GM12878 (cell line): ENCODE measurements at regions not wholly inside any gene's neighbourhood (a gene's known extent, or its start where the extent isn't known, plus 50 kb on each side); places are given as distances from the start of the nearest gene placed in this dataset.

Source experiments
- BRCA1 ChIP-seq: IDR thresholded peaks from 2 replicates; pipeline ENCODE4 v1.6.1; 2011; ENCODE audit warnings: low read depth, low read length, improper control_type of control experiment
- CEBPB ChIP-seq, 2 experiments: fragments of 150-350 bp in 1 of 2; IDR thresholded peaks; 2 replicates each; pipeline ENCODE4 v1.6.1; 2012 to 2014; ENCODE audit warnings: low read depth in 2 of 2, low read length in 2 of 2, borderline replicate concordance in 1 of 2, inconsistent platforms in 1 of 2
- CHD4 ChIP-seq: fragments of 200-600 bp; sonication (generic); IDR thresholded peaks from 2 replicates; pipeline ENCODE4 v1.6.1; 2016; ENCODE audit warnings: mild to moderate bottlenecking
- GABPA ChIP-seq: IDR thresholded peaks from 2 replicates; pipeline ENCODE4 v1.6.1; 2014; ENCODE audit warnings: antibody characterized with exemption, low read depth, mild to moderate bottlenecking, inconsistent platforms
- MTA2 ChIP-seq: fragments of 450-650 bp; IDR thresholded peaks from 2 replicates; pipeline ENCODE4 v1.6.1; 2016; ENCODE audit warnings: low read depth, mild to moderate bottlenecking, moderate library complexity
- NR2C2 ChIP-seq: IDR thresholded peaks from 2 replicates; pipeline ENCODE4 v1.6.1; 2011; ENCODE audit warnings: borderline replicate concordance, low read depth; ENCODE audit not compliant: control insufficient read depth, insufficient read length
- POLR2A ChIP-seq: IDR thresholded peaks from 2 replicates; pipeline ENCODE4 v1.6.1; 2011; ENCODE audit warnings: low read depth, mild to moderate bottlenecking, low read length
- SMC3 ChIP-seq: IDR thresholded peaks from 2 replicates; pipeline ENCODE4 v1.6.1; 2011; ENCODE audit warnings: low read length, improper control_type of control experiment, borderline replicate concordance
- ZNF274 ChIP-seq: IDR thresholded peaks from one replicate; pipeline ENCODE4 v1.8.0; 2011; ENCODE audit not compliant: insufficient read length, insufficient read depth
- TF ChIP-seq, protein P1 (sequence below): IDR thresholded peaks from 2 replicates; pipeline ENCODE4 v1.6.1; 2012; ENCODE audit warnings: low read depth, low read length, improper control_type of control experiment
- TF ChIP-seq, protein P2 (sequence below): IDR thresholded peaks from 2 replicates; pipeline ENCODE4 v1.6.1; 2012; ENCODE audit warnings: low read depth, low read length, improper control_type of control experiment
- TF ChIP-seq, protein P3 (sequence below): fragments of 450-650 bp; formaldehyde crosslinking; IDR thresholded peaks from 2 replicates; pipeline ENCODE4 v1.5.0; 2022; ENCODE audit warnings: mild to moderate bottlenecking, missing genetic modification characterization

DNA sequence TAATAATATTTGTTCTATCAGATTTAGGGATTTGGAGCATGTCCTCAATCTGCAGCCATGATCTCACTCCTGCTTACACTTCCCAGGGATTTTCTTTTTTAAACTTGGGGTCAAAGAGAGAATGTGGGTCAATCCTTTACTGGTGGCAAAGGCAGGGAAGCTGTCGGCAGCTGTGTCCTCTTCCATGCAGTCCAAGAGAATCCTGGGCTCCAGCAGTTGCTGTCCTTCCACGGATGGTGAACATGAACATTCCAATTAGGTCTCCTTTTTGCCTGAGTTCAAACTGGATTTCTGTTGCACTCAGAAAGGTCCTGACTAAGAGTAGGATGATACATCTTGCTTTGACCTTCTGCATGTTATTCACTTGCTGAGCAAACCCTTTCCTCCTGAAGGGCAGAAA is 73.9 kb downstream of the ARL6IP4 start:
- TF ChIP-seq CEBPB (IDR thresholded peaks at IDR 0.05; ENCODE audit: borderline replicate concordance in 1 of 2, low read depth in 2 of 2, low read length in 2 of 2), result no peak
- TF ChIP-seq, protein P1, sequence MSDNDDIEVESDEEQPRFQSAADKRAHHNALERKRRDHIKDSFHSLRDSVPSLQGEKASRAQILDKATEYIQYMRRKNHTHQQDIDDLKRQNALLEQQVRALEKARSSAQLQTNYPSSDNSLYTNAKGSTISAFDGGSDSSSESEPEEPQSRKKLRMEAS, result no peak
- TF ChIP-seq, protein P2, sequence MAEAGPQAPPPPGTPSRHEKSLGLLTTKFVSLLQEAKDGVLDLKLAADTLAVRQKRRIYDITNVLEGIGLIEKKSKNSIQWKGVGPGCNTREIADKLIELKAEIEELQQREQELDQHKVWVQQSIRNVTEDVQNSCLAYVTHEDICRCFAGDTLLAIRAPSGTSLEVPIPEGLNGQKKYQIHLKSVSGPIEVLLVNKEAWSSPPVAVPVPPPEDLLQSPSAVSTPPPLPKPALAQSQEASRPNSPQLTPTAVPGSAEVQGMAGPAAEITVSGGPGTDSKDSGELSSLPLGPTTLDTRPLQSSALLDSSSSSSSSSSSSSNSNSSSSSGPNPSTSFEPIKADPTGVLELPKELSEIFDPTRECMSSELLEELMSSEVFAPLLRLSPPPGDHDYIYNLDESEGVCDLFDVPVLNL, result no peak
- TF ChIP-seq CHD4, result no peak
- TF ChIP-seq BRCA1, result no peak
- TF ChIP-seq POLR2A, result no peak
- TF ChIP-seq, protein P3, sequence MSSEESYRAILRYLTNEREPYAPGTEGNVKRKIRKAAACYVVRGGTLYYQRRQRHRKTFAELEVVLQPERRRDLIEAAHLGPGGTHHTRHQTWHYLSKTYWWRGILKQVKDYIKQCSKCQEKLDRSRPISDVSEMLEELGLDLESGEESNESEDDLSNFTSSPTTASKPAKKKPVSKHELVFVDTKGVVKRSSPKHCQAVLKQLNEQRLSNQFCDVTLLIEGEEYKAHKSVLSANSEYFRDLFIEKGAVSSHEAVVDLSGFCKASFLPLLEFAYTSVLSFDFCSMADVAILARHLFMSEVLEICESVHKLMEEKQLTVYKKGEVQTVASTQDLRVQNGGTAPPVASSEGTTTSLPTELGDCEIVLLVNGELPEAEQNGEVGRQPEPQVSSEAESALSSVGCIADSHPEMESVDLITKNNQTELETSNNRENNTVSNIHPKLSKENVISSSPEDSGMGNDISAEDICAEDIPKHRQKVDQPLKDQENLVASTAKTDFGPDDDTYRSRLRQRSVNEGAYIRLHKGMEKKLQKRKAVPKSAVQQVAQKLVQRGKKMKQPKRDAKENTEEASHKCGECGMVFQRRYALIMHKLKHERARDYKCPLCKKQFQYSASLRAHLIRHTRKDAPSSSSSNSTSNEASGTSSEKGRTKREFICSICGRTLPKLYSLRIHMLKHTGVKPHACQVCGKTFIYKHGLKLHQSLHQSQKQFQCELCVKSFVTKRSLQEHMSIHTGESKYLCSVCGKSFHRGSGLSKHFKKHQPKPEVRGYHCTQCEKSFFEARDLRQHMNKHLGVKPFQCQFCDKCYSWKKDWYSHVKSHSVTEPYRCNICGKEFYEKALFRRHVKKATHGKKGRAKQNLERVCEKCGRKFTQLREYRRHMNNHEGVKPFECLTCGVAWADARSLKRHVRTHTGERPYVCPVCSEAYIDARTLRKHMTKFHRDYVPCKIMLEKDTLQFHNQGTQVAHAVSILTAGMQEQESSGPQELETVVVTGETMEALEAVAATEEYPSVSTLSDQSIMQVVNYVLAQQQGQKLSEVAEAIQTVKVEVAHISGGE (CRISPR knock-in tag), result no peak
- no peak for TF ChIP-seq GABPA
- TF ChIP-seq SMC3, result no peak
- TF ChIP-seq ZNF274, result no peak
- no peak for TF ChIP-seq NR2C2
- TF ChIP-seq MTA2, result no peak
